OCI-LY1 (cell line): ENCODE measurements at regions not wholly inside any gene's neighbourhood (a gene's known extent, or its start where the extent isn't known, plus 50 kb on each side); places are given as distances from the start of the nearest gene placed in this dataset.

Experiments
- CTCF ChIP-seq: fragments of 200-600 bp; sonication (generic), shearing (Covaris generic); IDR thresholded peaks from 2 replicates; pipeline ENCODE4 v1.5.1; 2017; ENCODE audit warnings: mild to moderate bottlenecking, antibody characterized with exemption, low read length, moderate library complexity, mixed read lengths
- EZH2 ChIP-seq: fragments of 200-600 bp; sonication (generic), shearing (Covaris generic); IDR thresholded peaks from 2 replicates; pipeline ENCODE4 v1.8.0; 2017; ENCODE audit warnings: borderline replicate concordance, mixed run types, mild to moderate bottlenecking, antibody characterized with exemption, low read length, moderate library complexity, mixed read lengths

DNA sequence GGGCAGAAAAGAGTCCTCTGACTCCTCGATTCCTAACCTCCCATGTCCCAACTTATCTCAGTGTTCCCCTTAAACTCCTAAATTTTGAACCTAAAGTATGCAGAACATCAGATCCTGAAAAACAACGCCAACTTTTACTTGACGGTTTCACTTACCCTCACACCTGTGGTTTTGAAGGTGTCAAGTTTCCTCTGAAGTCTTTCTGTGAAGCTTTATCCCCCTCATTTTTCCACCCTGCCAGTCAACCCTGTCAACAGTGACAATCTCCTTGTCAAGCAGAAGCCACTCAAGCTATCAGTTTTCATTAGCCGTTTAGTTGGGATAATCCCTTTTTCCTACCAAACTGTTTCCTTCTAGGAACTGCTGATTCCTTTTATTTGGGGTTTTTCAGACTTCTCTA lies 245.4 kb upstream of the PREP start:
- TF ChIP-seq CTCF (no peak), EZH2 (no peak)
